GM21576 (cell line): ENCODE measurements at regions not wholly inside any gene's neighbourhood (a gene's known extent, or its start where the extent isn't known, plus 50 kb on each side); places are given as distances from the start of the nearest gene placed in this dataset.

Experiments
- ATAC-seq: cut with Tn5 transposase; IDR thresholded peaks from one replicate; pipeline ENCODE4 v1.9.1; 2021; ENCODE audit warnings: mild to moderate bottlenecking, moderate library complexity; ENCODE audit not compliant: unreplicated experiment

DNA sequence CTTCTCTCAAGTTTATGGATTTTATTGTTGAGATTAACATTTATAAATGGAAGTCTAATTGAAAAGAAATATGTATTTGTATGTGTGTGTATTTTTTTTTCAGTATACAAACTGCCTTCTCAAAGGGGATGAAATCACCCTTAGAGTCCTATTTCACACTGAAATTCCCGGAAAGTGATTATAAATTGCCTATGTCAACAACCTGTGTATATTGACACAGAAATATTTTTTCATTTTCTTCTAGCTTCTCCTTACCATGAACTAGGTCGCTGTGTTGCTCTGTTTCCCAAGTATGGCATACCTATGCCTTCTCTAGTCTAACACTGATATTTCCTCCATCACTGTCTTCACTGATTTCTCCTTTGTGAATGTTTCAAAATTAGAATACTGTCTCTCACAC, 444.0 kb upstream of the AZI2 start:
- no peak for ATAC-seq

GRCh38 chr3:28799084-28799483, 450.5 kb upstream of the AZI2 start:
- no peak for ATAC-seq

DNA sequence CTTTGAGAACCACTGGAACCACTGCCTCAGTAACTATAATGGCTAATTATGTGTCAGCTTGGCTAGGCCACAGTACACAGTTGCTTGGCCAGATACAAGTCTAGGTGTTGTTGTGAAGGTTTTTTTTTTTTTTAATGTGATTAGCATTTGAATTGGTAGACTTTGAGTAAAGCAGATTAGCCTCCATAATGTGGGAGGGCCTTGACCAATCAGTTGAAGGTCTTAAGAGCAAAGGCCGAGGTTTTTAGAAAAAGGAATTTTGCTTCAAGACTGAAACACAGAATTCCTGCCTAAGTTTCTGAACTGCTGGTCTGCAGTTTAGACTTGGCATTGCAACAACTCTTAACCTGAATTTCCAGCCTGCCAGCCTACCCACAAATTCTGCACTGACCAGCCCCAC, 451.6 kb upstream of the AZI2 start:
- ATAC-seq = no peak

DNA sequence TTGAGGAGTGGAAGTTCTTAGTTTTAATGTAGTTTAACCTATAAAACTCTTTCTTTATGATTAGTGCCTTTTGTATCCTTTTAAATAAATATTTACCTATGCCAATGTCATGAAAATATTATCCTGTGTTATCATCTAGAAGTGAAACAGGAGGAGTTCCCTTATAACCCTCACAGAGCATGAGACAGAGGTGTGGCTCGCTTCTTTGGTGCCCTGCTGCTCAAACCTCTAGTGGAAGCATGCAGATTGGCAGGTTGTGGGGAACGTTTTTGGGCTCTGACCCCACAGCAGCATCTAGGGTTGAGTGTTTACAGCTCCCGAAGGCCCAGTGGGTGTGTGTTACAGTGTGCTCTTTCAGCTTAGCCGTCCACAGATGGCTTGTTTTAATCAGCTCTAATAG, 459.4 kb upstream of the AZI2 start:
- no peak for ATAC-seq

DNA sequence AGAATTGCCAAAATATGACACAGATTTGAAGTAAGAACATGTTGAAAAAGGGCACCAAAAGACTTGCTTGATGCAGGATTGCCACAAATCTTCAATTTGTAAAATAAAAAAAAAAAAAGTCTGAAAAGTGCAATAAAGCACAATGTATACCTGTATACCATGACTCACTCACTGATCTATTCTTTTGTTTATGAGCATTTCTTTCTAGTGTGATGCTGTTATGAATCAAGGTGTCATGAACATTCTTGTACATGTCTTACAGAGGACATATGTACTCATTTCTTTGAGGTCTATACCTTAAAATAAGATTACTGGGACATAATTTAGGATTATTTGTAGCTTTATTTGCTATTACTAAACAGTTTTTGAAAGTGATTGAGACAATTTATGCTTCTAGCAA, 464.9 kb upstream of the RBMS3 start:
- no peak for ATAC-seq

DNA sequence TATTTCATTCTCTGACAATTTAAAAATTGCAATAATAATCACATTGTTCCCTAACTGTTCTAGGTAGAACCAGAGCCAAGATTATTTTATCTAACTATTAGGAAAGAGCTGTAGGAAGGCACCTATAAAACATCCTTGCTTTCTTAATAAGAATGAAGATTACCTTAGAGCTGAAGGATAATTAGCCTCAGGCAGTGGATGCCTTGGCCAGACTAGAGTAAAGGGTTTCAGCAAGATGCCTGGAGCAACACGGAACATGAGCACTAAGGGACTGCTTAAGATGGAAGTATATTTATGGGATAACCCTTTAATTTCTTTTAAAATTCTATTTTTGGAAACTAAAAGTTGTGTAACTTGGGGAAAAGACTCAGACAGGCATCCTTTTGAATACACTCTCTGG, 456.6 kb upstream of the RBMS3 start:
- ATAC-seq = no peak

DNA sequence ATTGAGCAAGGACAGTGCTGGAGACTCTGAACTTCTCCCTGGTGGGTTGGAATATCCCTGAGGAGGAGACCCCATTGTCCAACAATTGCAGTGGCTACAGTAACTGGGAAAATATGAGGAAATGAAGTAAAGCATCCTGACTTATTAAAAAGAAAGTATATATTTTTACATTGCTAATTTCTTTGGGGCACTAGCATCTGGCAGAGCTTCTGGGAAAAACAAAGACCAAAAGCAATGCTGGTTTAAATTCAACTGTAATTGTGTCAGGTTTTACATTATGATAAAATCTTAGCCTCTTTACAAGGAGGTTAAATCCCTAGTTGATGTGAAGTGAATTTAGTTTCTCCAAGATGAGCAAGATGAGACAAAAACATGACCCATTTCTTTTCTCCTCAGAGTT, 454.0 kb upstream of the RBMS3 start:
- no peak for ATAC-seq

DNA sequence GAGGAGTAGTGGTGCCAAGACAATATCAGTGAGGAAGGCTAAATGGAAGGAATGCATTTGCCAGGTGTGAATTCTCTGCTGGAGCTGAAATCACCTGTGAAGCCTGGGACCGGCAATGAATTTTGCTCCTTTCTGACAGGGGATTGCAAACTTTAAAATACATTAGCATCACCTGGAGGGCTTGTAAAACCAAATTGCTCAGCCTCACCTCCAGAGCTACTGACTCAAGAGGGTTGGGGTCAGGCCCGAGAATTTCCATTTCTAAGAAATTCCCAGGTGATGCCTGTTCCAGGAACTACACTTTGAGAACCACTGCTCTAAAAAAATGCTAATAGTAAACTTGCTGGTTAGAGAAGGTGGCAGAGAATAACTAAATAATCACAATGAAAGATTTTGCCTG, 445.6 kb upstream of the RBMS3 start:
- no peak for ATAC-seq

- no peak for ATAC-seq
Measured at GRCh38 chr3:28835751-28836150, 445.1 kb upstream of the RBMS3 start.

DNA sequence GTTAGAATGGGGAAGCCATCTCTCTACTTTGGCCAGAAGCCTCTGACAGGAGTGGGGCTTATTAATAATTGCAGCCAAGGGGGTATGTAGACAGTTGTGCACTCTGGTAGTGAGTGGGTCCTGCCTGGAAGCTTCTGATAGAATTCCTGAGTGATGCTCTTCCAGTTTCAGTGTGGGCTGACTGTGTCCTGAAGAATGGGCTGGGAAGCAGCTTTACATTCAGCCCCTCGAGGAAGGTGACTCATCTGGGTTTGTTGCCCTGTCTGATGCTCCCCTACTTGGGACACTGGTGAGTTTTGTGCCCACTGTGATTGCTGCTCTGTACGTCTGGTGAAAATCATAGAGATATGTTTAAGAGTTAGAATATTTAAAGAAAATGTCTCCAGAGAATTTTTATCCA, 444.7 kb upstream of the RBMS3 start:
- ATAC-seq = no peak

DNA sequence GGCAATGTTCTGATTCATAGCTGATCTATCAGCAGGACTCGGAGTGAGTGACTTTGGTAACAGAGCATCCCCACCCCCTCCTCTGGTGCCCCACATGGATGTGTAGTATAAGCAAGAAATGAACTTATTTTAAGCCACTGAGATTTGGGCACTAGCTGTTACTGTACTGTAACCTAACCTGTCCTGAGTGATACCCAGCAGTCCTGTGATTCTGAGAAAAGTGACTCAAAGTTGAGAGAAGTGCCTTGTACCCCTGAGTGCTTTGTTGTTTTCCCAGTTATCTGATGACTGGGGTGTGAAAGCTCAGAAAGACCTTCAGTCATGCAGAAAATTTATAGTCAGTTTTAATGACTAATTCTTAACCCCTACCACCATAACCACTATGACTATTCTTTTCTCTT, 439.9 kb upstream of the RBMS3 start:
- peak; percentile 54 for ATAC-seq

DNA sequence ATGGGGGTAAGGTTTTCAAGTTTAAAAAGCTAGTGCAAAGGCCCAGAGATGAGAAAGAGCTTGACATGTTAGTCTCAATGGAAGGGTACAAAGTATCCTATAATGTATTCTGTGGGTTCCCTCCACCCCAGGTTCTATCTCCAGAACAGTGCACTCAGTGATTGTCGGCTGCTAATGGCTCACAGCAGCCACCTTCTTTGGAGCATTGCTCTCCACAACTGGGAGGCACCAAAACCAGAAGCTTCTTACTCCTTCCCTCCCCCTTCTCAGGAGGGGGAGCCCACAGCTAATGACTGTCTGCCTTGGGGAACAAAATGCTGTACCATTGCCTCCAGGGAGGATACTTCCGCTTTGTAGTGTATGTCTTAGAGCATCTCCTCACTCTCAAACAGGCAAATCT, 439.4 kb upstream of the RBMS3 start:
- ATAC-seq = no peak

DNA sequence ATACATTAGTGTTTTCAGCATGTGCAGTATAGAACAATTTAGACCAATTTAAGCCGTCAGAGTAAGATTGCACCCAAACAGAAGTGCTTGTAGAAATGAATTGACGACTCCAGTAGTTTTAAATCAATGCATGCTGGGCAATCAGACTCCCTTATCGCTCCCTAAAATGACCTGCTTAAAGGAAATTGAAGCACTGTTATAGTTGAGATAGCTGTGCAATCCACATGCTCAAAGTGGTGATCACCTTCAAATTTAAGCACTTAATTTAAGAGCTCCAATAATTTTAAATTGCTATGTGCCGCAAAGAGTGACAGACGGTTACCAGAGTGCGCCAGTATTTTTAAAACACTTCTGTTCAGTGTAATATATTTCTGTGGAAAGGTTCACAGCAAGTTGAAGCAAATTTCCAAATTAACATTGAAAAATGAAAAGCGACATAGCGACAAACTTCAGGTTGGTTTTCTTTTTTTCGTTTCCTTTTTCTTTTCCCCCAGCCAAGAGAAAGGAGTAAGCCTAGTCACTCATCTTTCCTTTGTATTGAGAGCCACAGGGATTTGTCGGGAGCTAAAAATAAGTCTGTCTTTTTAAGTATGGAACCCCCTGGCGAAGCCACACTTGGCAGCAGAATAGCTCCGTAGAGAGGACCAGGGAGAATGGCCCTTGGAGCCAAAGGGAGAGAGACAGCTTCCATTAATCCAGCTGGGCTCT, 436.4 kb upstream of the RBMS3 start:
- ATAC-seq = no peak

DNA sequence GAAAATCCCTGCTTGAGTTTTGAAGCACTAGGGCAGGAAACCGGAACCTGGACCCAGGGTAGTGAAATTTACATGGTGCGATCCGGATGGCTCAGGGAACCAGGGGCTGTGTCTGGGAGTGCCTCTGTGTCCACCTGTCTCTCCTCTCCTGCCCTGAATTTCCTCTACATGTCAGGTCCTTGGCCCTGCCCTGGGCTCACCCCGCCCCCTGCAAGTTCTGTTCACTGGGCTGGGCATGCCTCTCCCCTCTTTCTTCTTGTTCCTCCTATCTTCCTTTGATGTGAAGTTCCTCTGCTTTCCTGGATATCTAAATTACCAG, 435.9 kb upstream of the RBMS3 start:
- no peak for ATAC-seq

GRCh38 chr3:28846971-28847478, 433.8 kb upstream of the RBMS3 start:
- no peak for ATAC-seq

- ATAC-seq = no peak
Measured at GRCh38 chr3:28847736-28848135, 433.1 kb upstream of the RBMS3 start.

GRCh38 chr3:28850186-28850585, 430.7 kb upstream of the RBMS3 start:
- no peak for ATAC-seq

DNA sequence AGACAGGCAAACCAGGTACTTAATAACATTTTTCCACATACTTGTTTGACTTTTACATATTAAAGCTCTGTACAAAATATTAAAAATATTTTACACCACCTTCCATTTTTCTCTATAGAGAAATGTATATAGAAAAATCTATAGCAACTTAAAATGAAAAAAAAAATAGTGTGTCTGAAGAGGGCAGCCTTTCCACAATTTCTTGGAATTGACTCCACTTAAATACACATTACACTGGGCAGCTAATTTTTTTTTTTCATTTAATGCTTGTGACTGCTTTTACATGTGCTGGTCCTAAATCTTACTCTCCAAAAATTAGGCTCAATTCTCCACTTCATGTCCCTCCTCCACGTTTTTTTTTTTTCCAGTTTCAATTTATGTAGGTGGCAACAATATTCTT, 427.0 kb upstream of the RBMS3 start:
- no peak for ATAC-seq

DNA sequence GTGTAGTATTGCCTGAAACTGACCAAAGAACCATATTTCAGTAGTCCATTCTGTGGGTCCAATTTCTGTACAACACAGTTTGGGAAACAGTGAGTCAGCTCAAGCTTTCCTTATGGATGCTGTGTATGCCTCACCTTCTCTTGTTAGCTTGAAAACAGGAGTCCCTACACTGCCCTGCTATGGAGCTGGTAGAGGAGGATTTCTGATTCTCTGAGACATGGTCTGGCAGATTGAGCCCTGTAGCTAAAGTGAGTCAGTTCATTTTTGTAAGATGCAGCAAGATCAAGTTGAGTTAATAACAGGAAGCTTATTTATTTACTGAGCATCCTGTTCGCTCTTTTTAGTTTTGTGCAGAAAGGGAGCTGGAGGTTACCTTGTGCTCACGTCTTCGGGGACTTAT, 424.1 kb upstream of the RBMS3 start:
- no peak for ATAC-seq

DNA sequence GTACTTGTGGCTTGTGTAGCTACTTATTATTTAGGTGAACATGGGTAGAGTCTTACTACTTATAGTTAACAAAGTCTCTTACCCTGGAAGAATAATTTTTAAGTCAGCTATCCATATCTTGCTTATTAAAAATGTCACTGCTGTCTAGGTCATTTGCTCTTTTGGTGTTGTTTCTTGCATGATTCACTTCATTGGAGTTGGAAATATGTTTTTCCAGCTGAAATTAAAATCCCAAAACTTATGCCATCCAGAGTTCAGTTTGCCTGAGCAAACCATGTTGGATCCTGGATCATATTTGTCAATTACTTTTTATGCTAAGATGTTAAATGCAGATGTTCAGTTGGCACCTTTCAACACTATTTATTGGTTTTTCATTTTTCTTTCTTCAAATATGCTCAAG, 421.0 kb upstream of the RBMS3 start:
- ATAC-seq = no peak

DNA sequence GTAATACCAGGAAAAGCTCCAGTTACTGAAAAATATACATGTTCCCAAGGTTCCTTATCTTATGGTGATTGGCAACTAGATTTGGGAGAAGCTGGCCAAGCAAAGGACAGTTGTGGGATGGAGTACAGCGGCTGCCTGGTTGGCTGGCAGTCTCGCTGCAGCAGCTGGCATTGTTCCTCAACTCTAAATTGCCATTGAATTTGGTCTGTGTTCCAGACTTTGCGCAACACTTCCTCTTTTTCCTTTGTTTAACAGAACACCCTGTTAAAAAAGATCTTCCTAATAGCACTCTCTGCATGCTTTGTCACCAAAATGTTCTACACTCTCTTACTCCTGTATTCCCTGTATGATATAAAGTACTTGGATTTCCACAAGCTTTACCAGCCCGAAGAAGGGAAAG, 420.6 kb upstream of the RBMS3 start:
- ATAC-seq = no peak

GRCh38 chr3:28863186-28863585, 417.7 kb upstream of the RBMS3 start:
- ATAC-seq = no peak

DNA sequence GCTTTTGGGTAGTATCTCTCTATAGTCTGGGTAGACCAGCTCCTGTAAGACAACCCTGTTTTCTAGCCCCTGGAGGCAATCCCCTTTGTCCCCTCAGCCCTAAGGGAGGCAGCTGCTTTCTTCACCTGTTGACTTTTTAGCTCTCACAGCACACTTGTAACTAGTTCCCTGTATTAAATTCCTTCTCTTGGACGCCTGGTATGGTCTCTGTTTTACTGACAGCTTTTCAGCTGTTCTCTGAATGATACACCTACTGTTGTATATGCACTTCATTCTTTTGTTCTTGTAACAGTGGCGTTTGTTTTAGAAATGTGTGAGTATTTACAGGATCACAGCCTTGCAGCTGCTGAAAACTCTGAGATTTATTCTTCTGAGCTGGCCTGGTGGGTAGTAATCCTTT, 413.0 kb upstream of the RBMS3 start:
- no peak for ATAC-seq
